ENCODE measurements at regions not wholly inside any gene's neighbourhood (a gene's known extent, or its start where the extent isn't known, plus 50 kb on each side); places are given as distances from the start of the nearest gene placed in this dataset.
"Not testable (repeated sequence)": the region's sequence is repeated elsewhere in the genome, so short reads cannot be mapped to it uniquely, and the experiment has no call there.

GRCh38 chr4:119437515-119437914, 115.6 kb upstream of the FABP2 start:
- DNase-seq; H3K9me3 Mint-ChIP-seq; H3K27ac ChIP-seq (ENCODE audit: low read depth in 1 of 2, low read length in 2 of 2); H3K9me3 ChIP-seq (replicated peaks in 1 of 2; ENCODE audit: control insufficient read depth in 1 of 2, insufficient read depth in 1 of 2, low read length in 2 of 2); H3K27ac Mint-ChIP-seq; H3K27me3 Mint-ChIP-seq (ENCODE audit: low read depth in 3 of 3); H3K36me3 ChIP-seq (replicated peaks in 1 of 2; ENCODE audit: control insufficient read depth in 1 of 2, insufficient read depth in 2 of 2, low read length in 2 of 2); H3K4me3 ChIP-seq (replicated peaks in 1 of 3; ENCODE audit: low read depth in 2 of 3, low read length in 3 of 3); H3K4me1 ChIP-seq (ENCODE audit: control insufficient read depth in 1 of 2, insufficient read depth in 2 of 2, low read length in 2 of 2); H4K20me1 ChIP-seq (ENCODE audit: insufficient read depth, low read length); H3K79me2 ChIP-seq (ENCODE audit: insufficient read depth, low read length); intact Hi-C loops (cut with micrococcal nuclease); H3K9ac ChIP-seq (ENCODE audit: insufficient read depth, low read length, poor library complexity, severe bottlenecking); H3K4me3 Mint-ChIP-seq; H3K36me3 Mint-ChIP-seq; H3K4me2 ChIP-seq (replicated peaks; ENCODE audit: extremely low read depth, low read length, poor library complexity, severe bottlenecking); H2AFZ ChIP-seq (ENCODE audit: insufficient read depth, low read depth, low read length, poor library complexity, severe bottlenecking); H3K27me3 ChIP-seq (ENCODE audit: control insufficient read depth in 2 of 2, insufficient read depth in 2 of 2, low read length in 2 of 2); H3K4me1 Mint-ChIP-seq: not testable (repeated sequence)
- no CpG with 5 or more reads among the region's 1 CpG for WGBS (ENCODE audit: insufficient coverage)

GRCh38 chr4:119408561-119409224, 86.8 kb upstream of the FABP2 start:
- H3K27me3 ChIP-seq (ENCODE audit: control insufficient read depth in 2 of 2, insufficient read depth in 2 of 2, low read length in 2 of 2); intact Hi-C loops (cut with micrococcal nuclease); H3K27ac ChIP-seq (ENCODE audit: low read depth in 1 of 2, low read length in 2 of 2); H3K9me3 ChIP-seq (replicated peaks in 1 of 2; ENCODE audit: control insufficient read depth in 1 of 2, insufficient read depth in 1 of 2, low read length in 2 of 2); H3K36me3 Mint-ChIP-seq; H3K9ac ChIP-seq (ENCODE audit: insufficient read depth, low read length, poor library complexity, severe bottlenecking); DNase-seq; H3K79me2 ChIP-seq (ENCODE audit: insufficient read depth, low read length); H2AFZ ChIP-seq (ENCODE audit: insufficient read depth, low read depth, low read length, poor library complexity, severe bottlenecking); H3K4me3 ChIP-seq (replicated peaks in 1 of 3; ENCODE audit: low read depth in 2 of 3, low read length in 3 of 3); H3K4me1 ChIP-seq (ENCODE audit: control insufficient read depth in 1 of 2, insufficient read depth in 2 of 2, low read length in 2 of 2); H3K36me3 ChIP-seq (replicated peaks in 1 of 2; ENCODE audit: control insufficient read depth in 1 of 2, insufficient read depth in 2 of 2, low read length in 2 of 2); H3K4me2 ChIP-seq (replicated peaks; ENCODE audit: extremely low read depth, low read length, poor library complexity, severe bottlenecking); H3K4me1 Mint-ChIP-seq; H3K27me3 Mint-ChIP-seq (ENCODE audit: low read depth in 3 of 3); H3K9me3 Mint-ChIP-seq; H4K20me1 ChIP-seq (ENCODE audit: insufficient read depth, low read length); H3K4me3 Mint-ChIP-seq: not testable (repeated sequence)
- peak overlapping the region in 3 of 7 donors; percentile 72 to 85 (median 73) for H3K27ac Mint-ChIP-seq
- 91% methylated on average over 4 of the region's 10 CpGs for WGBS (ENCODE audit: insufficient coverage)

- peak overlapping the region in 2 of 7 donors; percentile 69 to 72 for H3K27ac Mint-ChIP-seq
- H3K9ac ChIP-seq (ENCODE audit: insufficient read depth, low read length, poor library complexity, severe bottlenecking); H3K27ac ChIP-seq (ENCODE audit: low read depth in 1 of 2, low read length in 2 of 2); intact Hi-C loops (cut with micrococcal nuclease); H3K27me3 Mint-ChIP-seq (ENCODE audit: low read depth in 3 of 3); H3K4me3 ChIP-seq (replicated peaks in 1 of 3; ENCODE audit: low read depth in 2 of 3, low read length in 3 of 3); H3K36me3 ChIP-seq (replicated peaks in 1 of 2; ENCODE audit: control insufficient read depth in 1 of 2, insufficient read depth in 2 of 2, low read length in 2 of 2); H3K79me2 ChIP-seq (ENCODE audit: insufficient read depth, low read length); H3K36me3 Mint-ChIP-seq; H3K4me3 Mint-ChIP-seq; DNase-seq; H2AFZ ChIP-seq (ENCODE audit: insufficient read depth, low read depth, low read length, poor library complexity, severe bottlenecking); H3K27me3 ChIP-seq (ENCODE audit: control insufficient read depth in 2 of 2, insufficient read depth in 2 of 2, low read length in 2 of 2); H3K9me3 ChIP-seq (replicated peaks in 1 of 2; ENCODE audit: control insufficient read depth in 1 of 2, insufficient read depth in 1 of 2, low read length in 2 of 2); H3K4me1 ChIP-seq (ENCODE audit: control insufficient read depth in 1 of 2, insufficient read depth in 2 of 2, low read length in 2 of 2); H4K20me1 ChIP-seq (ENCODE audit: insufficient read depth, low read length); H3K4me1 Mint-ChIP-seq; H3K4me2 ChIP-seq (replicated peaks; ENCODE audit: extremely low read depth, low read length, poor library complexity, severe bottlenecking); H3K9me3 Mint-ChIP-seq: not testable (repeated sequence)
- 96% methylated on average over 20 of the region's 28 CpGs for WGBS (ENCODE audit: insufficient coverage)
These were observed 85.0 kb upstream of the FABP2 start for GRCh38 chr4:119406721-119407460.

GRCh38 chr4:119406041-119406440, 84.1 kb upstream of the FABP2 start:
- intact Hi-C loops (cut with micrococcal nuclease); H2AFZ ChIP-seq (ENCODE audit: insufficient read depth, low read depth, low read length, poor library complexity, severe bottlenecking); H4K20me1 ChIP-seq (ENCODE audit: insufficient read depth, low read length); H3K27ac ChIP-seq (ENCODE audit: low read depth in 1 of 2, low read length in 2 of 2); H3K27me3 Mint-ChIP-seq (ENCODE audit: low read depth in 3 of 3); DNase-seq; H3K4me1 Mint-ChIP-seq; H3K79me2 ChIP-seq (ENCODE audit: insufficient read depth, low read length); H3K9me3 ChIP-seq (replicated peaks in 1 of 2; ENCODE audit: control insufficient read depth in 1 of 2, insufficient read depth in 1 of 2, low read length in 2 of 2); H3K4me3 ChIP-seq (replicated peaks in 1 of 3; ENCODE audit: low read depth in 2 of 3, low read length in 3 of 3); H3K9me3 Mint-ChIP-seq; H3K4me1 ChIP-seq (ENCODE audit: control insufficient read depth in 1 of 2, insufficient read depth in 2 of 2, low read length in 2 of 2); H3K27me3 ChIP-seq (ENCODE audit: control insufficient read depth in 2 of 2, insufficient read depth in 2 of 2, low read length in 2 of 2); H3K36me3 Mint-ChIP-seq; H3K4me2 ChIP-seq (replicated peaks; ENCODE audit: extremely low read depth, low read length, poor library complexity, severe bottlenecking); H3K9ac ChIP-seq (ENCODE audit: insufficient read depth, low read length, poor library complexity, severe bottlenecking); H3K36me3 ChIP-seq (replicated peaks in 1 of 2; ENCODE audit: control insufficient read depth in 1 of 2, insufficient read depth in 2 of 2, low read length in 2 of 2); H3K4me3 Mint-ChIP-seq: not testable (repeated sequence)
- WGBS (ENCODE audit: insufficient coverage): no CpG with 5 or more reads among the region's 18 CpGs
- peak overlapping the region in 1 of 7 donors; percentile 48 for H3K27ac Mint-ChIP-seq
